Stimulated activated CD8-positive, alpha-beta memory T cell treated with anti-CD3 and anti-CD28 coated beads, Interleukin-4, amount 100 ng/mL, for 4 hours (primary cell): ENCODE measurements at regions not wholly inside any gene's neighbourhood (a gene's known extent, or its start where the extent isn't known, plus 50 kb on each side); places are given as distances from the start of the nearest gene placed in this dataset.
"Not testable (repeated sequence)": the region's sequence is repeated elsewhere in the genome, so short reads cannot be mapped to it uniquely, and the experiment has no call there.

Experiments
- DNase-seq, 2 donors: peaks; one replicate each; pipeline ENCODE4 v3.0.0-alpha.2; 2020; ENCODE audit warnings: low read depth in 2 of 2, low spot score in 1 of 2

DNA sequence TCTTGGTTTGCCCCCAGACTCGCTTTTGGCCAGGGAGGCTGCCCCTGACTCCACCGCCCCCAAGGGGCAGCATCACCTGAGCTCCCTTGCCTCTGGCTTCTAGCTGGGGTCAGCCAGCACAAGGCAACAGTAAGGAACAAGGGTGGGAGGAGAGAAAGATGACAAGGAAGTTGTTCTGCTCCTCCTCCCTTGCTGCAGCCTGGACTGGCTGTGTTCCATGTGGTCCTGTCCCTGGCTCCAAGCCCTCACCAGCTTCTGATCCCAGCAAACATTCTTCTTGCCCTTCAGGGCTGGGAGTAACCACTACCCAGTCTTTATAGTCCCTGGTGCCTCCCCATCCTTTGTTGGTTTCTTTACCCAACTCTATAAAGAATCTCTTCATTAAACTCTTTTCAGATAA, 100.3 kb upstream of the SPIN1 start:
- DNase-seq: no peak

DNA sequence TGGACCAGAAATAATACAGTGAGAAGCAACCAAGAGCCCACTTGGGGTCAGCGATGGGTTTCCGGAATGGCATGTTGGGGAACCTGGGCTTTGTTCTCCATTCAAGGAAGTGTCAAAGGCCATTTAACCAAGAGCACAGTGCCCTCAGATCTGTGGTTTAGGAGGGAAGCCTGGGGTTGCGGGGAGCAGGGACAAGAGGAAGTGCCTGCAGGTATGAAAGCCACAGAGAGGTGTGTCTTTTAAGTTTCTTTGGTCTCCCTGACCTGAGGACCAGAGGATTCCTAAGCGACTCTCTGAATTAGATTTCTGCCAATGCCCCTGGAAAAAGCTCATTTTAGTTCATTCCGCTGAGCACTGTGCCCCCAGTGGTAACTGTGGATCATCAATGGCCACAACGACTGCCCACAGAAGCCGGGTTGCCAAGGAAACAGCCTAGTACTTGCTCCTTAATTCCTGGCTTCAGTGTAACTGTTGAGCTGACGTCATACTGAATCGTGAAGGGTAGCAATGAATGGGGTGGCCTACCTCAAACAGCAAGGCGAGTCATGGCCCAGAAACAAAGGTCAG, 107.3 kb upstream of the SPIN1 start:
- no peak for DNase-seq

GRCh38 chr9:88278036-88278435, 110.2 kb upstream of the SPIN1 start:
- no peak for DNase-seq

DNA sequence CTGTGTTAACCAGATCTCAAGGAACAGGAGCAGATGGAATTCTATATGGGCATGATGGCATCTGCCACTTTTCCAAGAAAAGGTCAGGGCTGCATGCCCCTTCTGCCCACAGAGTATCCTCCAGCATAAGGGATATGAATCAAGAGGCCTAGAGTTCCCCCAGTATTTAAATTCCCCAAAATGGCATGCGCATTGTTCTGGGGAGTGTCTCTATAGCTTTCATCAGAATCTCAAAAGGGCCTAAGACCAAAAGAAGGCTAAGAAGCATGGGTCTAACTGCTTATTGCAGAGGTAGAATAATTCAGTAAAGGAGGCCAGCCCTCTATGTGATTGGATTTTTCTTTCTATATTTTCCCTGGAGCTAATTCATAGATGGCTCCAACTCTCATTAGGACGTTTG, 114.2 kb upstream of the SPIN1 start:
- no peak for DNase-seq

DNA sequence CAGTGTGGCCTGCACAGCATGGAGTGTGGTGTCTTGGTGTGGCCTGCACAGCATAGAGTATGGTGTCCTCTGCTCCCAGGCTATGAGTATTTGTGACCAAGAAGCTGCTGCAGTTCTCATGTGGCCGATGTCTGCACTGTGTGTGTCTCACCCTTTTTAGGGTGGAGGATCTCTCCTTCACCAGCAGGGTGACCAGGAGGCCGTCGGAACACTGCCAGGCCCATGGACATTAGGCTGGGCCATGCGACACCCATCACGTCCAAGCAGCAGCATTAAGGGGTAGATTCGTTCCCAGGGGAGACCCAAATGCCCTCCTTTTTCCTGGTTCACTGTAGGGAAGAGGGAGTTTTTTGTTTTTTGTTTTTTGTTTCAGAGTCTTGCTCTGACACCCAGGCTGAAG, 115.3 kb upstream of the SPIN1 start:
- DNase-seq: no peak

- no peak for DNase-seq
Observed at GRCh38 chr9:88270413-88270812, 117.8 kb upstream of the SPIN1 start.

GRCh38 chr9:88268886-88269285, 119.4 kb upstream of the SPIN1 start:
- DNase-seq: no peak

- DNase-seq: no peak
Observed at GRCh38 chr9:88267283-88267682, 121.0 kb upstream of the SPIN1 start.

DNA sequence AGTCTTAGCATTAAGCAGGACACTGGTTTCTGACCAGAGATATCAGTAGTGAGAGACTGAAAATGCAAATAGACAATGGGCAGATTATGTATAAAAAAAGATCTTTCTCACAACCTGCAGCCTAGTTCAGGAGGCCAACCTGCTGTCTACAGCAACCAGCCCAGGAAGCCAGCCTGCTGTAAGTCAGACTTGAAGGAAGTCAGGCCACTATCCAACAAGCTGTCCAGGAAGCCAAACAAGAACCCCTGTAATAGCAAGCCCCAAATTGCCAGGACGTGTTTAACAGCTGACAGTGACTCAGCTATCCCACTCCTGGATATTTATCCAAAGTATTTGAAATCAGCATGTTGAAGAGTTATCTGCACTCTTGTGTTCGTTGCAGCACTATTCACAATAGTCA, 121.8 kb upstream of the SPIN1 start:
- no peak for DNase-seq

- DNase-seq: no peak
Observed at GRCh38 chr9:88259001-88259400, 120.7 kb upstream of the SPATA31C2 start.

DNA sequence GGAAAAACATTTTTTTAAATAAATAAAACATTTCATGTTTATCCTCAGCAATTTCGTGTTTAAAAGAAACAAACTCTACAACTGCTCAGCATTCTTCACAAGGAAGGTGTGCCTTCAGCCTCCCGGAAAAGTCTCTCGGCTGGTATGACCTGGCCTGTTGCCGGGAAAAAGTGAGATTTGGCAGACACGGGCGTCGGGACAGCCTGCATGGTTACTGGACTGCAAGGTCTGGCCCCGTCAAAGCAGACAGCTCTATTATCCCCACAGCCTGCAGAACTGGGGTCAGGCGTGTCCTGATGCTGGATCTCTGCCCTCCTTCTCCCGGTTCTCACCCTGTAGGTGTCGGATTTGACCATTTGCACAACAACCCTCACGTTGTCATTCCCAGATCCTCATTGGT, 120.3 kb upstream of the SPATA31C2 start:
- no peak for DNase-seq

GRCh38 chr9:88258024-88258423, 119.7 kb upstream of the SPATA31C2 start:
- no peak for DNase-seq

GRCh38 chr9:88256216-88256615, 117.9 kb upstream of the SPATA31C2 start:
- DNase-seq: no peak

- not testable (repeated sequence) for DNase-seq
Observed at GRCh38 chr9:88255806-88256205, 117.5 kb upstream of the SPATA31C2 start.

DNA sequence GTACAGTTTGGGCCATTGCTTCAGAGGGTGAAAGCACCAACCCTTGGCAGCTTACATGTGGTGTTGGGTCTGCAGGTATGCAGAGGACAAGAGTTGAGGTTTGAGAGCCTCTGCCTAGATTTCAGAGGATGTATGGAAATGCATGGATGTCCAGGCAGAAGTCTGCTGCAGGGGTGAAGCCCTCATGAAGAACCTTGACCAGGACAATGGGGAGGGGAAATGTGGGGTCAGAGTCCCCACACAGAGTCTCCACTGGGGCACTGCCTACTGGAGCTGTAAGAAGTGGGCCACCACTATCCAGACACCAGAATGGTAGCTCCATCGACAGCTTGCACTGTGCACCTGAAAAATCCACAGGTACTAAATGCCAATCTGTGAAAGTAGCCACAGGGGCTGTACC, 113.6 kb upstream of the SPATA31C2 start:
- DNase-seq: no peak

GRCh38 chr9:88243736-88244135, 105.5 kb upstream of the SPATA31C2 start:
- DNase-seq: no peak

GRCh38 chr9:88242879-88243278, 104.6 kb upstream of the SPATA31C2 start:
- DNase-seq: no peak

GRCh38 chr9:88237991-88238571, 99.8 kb upstream of the SPATA31C2 start:
- DNase-seq: no peak

DNA sequence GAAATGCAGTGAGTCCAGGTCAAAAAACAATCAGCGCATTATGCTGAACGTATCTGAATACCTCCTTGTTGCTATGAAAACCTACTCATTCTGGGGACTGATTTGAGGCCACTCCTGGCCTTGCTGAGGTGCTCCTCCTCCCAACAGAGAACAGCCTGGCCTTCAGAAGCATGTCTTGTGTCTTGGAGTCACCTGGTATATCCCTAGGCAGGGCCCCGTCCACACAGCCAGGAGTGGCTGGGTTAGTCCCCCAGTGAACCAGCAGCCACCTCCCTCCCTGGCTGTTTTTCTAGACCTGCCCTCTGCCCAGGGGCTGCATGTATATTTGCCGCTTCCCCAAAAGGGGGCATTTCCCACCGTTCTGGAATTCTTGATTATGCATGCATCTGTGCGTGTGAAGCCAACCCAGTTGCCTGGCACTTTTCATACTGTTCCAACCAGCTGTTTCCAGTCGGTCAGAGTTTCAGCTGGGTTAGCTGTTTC, 99.2 kb upstream of the SPATA31C2 start:
- DNase-seq: no peak

DNA sequence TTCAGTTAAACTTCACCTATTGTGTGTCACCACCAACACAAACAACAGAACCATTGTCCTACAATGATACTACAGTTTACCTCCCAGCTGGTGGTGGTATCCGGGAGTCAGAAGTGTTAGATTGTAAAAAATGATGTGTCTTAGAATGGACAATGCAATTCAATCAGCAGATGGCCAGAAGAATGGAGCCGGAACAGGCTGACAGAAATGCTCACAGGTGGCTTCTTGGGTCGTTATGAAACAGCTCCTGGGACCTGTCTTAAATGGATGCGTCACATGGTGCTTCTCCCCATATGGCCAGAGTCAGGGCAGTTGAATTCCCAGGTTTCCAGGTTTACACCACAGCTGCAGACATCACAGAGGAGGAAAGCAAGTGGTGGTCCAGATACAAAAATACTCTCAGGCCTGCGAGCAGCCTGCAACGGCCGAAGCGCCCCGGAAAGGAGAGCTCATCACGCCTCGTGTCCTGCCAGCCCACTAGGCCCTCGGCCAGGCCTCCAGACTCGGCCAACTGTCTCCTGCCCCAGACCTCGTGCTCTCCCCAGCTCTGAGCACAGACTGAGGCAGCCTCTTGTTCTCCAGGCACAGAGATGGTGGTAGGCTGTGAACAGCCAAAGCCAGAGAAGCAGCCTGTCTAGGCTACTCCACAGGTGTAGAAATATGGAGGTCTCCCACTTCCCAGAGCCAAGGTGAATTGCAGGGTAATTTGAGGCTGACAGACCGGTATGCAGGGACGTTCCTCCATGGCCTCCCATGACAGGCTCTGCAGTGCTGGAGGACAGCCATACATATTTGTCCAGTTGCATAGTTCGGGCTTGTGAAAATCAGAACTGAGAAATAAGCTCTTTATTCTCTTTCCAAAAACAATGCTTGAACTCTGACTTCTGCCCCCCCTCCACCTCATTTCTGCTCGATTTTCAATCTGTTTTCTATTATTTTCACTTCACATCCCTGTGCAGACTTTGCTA, 98.5 kb upstream of the SPATA31C2 start:
- no peak for DNase-seq

GRCh38 chr9:88235615-88236014, 97.3 kb upstream of the SPATA31C2 start:
- no peak for DNase-seq

- no peak for DNase-seq
Observed at GRCh38 chr9:88234114-88234513, 95.8 kb upstream of the SPATA31C2 start.
